C4-2B (cell line): ENCODE measurements at regions not wholly inside any gene's neighbourhood (a gene's known extent, or its start where the extent isn't known, plus 50 kb on each side); places are given as distances from the start of the nearest gene placed in this dataset.
"Not testable (repeated sequence)": the region's sequence is repeated elsewhere in the genome, so short reads cannot be mapped to it uniquely, and the experiment has no call there.

Source experiments
- ZFX ChIP-seq: fragments of 450-650 bp; IDR thresholded peaks from 2 replicates; pipeline ENCODE4 v1.6.1; 2017
- TF ChIP-seq, protein P1 (sequence below): fragments of 450-650 bp; conservative IDR thresholded peaks from 2 replicates; pipeline ENCODE4 v1.5.1; 2017; ENCODE audit warnings: mild to moderate bottlenecking

DNA sequence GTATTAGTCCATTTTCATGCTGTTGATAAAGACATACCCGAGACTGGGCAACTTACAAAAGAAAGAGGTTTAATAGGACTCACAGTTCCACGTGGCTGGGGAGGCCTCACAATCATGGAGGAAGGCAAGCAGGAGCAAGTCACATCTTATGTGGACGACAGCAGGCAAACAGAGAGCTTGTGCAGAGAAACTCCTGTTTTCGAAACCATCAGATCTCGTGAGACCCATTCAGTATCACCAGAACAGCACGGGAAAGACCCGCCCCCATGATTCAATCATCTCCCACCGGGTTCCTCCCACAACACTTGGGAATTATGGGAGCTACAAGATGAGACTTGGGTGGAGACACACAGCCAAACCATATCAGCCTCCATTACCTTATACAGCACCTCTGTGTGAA, 278.9 kb upstream of the FGF13 start:
- TF ChIP-seq, protein P1, sequence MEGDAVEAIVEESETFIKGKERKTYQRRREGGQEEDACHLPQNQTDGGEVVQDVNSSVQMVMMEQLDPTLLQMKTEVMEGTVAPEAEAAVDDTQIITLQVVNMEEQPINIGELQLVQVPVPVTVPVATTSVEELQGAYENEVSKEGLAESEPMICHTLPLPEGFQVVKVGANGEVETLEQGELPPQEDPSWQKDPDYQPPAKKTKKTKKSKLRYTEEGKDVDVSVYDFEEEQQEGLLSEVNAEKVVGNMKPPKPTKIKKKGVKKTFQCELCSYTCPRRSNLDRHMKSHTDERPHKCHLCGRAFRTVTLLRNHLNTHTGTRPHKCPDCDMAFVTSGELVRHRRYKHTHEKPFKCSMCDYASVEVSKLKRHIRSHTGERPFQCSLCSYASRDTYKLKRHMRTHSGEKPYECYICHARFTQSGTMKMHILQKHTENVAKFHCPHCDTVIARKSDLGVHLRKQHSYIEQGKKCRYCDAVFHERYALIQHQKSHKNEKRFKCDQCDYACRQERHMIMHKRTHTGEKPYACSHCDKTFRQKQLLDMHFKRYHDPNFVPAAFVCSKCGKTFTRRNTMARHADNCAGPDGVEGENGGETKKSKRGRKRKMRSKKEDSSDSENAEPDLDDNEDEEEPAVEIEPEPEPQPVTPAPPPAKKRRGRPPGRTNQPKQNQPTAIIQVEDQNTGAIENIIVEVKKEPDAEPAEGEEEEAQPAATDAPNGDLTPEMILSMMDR = not testable (repeated sequence)
- TF ChIP-seq ZFX = not testable (repeated sequence)
